Bronchial epithelial cell (primary cell): ENCODE measurements at regions not wholly inside any gene's neighbourhood (a gene's known extent, or its start where the extent isn't known, plus 50 kb on each side); places are given as distances from the start of the nearest gene placed in this dataset.
A peak's percentile ranks its signal among the peaks of the same experiment; 100 is the strongest.

Source experiments
- DNase-seq: peaks from one replicate; pipeline ENCODE4 v3.0.0-alpha.2; 2010; ENCODE audit warnings: low read depth
- FAIRE-seq: peaks from 2 replicates; lab custom pipeline; 2011; peaks lifted over from hg19 to GRCh38; lab: Jason Lieb, UNC
- H3K27me3 ChIP-seq: 2 replicates; pipeline ENCODE4 v1.5.1; 2011; ENCODE audit warnings: low read length; ENCODE audit not compliant: control insufficient read depth, insufficient read depth
- H3K36me3 ChIP-seq: 2 replicates; pipeline ENCODE4 v1.5.1; 2011; ENCODE audit warnings: low read length; ENCODE audit not compliant: control insufficient read depth, insufficient read depth
- H3K4me3 ChIP-seq: 2 replicates; pipeline ENCODE4 v1.5.1; 2011; ENCODE audit warnings: mild to moderate bottlenecking, low read depth, low read length, control low read depth
- TF ChIP-seq, protein P1 (sequence below): IDR thresholded peaks from 2 replicates; pipeline ENCODE4 v1.5.1; 2011; ENCODE audit warnings: mild to moderate bottlenecking, moderate library complexity, low read length, control low read depth, inconsistent platforms; ENCODE audit not compliant: insufficient read depth, severe bottlenecking

DNA sequence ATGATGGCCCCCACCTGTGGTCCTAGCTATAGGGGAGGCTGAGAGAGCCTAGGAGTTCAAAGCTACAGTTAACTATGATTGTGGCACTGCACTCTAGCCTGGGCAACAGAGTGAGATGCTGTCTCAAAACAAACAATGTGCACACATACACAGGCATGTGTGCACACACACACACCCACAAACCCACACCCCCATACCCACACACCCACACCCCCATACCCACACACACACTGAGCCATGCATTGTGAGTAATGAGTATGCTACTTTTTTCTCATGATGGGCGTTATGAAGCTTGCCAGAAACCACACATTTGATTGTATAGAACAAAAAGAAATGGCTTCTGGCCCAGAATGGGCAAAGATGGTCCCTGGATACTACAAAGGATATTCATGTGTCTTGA, 691.1 kb downstream of the SLC4A3 start:
- DNase-seq (no peak), FAIRE-seq (no peak)
- TF ChIP-seq, protein P1, sequence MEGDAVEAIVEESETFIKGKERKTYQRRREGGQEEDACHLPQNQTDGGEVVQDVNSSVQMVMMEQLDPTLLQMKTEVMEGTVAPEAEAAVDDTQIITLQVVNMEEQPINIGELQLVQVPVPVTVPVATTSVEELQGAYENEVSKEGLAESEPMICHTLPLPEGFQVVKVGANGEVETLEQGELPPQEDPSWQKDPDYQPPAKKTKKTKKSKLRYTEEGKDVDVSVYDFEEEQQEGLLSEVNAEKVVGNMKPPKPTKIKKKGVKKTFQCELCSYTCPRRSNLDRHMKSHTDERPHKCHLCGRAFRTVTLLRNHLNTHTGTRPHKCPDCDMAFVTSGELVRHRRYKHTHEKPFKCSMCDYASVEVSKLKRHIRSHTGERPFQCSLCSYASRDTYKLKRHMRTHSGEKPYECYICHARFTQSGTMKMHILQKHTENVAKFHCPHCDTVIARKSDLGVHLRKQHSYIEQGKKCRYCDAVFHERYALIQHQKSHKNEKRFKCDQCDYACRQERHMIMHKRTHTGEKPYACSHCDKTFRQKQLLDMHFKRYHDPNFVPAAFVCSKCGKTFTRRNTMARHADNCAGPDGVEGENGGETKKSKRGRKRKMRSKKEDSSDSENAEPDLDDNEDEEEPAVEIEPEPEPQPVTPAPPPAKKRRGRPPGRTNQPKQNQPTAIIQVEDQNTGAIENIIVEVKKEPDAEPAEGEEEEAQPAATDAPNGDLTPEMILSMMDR, result no peak

DNA sequence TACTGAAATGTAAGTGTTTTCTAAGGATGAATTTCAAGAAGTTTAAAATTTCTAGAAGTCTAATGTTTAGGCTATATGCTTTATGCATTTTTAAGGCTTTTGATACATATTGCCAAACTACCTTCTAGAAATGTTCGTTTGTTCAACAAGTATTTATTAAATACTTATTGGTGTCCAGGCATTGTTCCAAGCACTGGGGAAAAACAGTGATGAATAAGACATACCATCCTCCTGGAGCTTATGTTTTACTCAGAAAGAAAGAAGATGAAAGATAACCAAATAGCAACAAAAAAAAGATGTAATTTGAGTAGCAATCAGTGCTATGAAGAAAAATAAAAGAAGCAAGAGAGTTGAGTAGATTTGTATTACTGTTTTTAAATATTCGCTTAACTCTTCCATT, 692.9 kb downstream of the SLC4A3 start:
- no peaks in the 10 kb centered on the region for H3K36me3 ChIP-seq
- FAIRE-seq (no peak), DNase-seq (no peak)
- no peak overlapping the region for H3K4me3 ChIP-seq
- TF ChIP-seq, protein P1, result no peak
- no peaks in the 10 kb centered on the region for H3K27me3 ChIP-seq

More for the DNA sequence above, 691.1 kb downstream of the SLC4A3 start:
- Histone ChIP-seq H3K36me3 (no peaks in the 10 kb centered on the region), H3K4me3 (no peak overlapping the region), H3K27me3 (no peaks in the 10 kb centered on the region)

DNA sequence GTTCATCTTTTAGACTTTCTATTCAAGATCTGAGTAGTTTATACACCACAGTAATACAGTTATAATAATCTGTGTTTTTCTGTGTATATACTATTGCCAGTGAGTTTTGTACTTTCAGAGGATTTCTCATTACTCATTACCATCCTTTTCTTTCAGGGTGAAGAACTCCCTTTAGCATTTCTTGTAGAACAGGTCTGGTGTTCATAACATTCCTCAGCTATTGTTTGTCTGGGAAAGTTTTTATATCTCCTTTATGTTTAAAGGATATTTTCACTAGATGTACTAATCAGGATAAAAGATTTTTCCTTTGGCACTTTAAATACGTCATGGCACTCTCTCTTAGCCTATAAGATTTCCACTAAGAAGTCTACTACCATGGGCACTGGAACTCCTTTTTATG, 705.5 kb downstream of the SLC4A3 start:
- DNase-seq, result peak; percentile 75
- H3K4me3 ChIP-seq, result no peak overlapping the region
- H3K36me3 ChIP-seq, result no peaks in the 10 kb centered on the region
- FAIRE-seq, result no peak
- TF ChIP-seq, protein P1, result no peak
- H3K27me3 ChIP-seq, result no peaks in the 10 kb centered on the region

DNA sequence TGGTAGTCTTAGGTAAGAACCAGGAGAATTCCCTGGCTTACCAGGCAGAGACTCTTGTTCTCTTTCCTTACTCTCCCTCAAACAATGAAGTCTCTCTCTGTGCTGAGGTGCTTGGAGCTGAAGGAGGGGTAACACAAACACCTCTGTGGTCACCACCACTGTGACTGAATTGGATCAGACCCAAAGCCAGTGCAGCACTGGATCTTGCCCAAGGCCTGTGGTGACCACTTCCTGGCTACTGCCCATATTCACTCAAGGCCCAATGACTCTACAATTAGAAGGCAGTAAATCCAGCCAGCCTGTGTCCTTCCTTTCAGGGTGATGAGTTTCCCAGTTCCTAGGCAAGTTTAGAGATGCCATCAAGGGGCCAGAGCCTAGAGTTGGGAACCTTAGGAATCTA, 706.8 kb downstream of the SLC4A3 start:
- DNase-seq, result peak; percentile 33
- TF ChIP-seq, protein P1, result no peak
- FAIRE-seq, result no peak

DNA sequence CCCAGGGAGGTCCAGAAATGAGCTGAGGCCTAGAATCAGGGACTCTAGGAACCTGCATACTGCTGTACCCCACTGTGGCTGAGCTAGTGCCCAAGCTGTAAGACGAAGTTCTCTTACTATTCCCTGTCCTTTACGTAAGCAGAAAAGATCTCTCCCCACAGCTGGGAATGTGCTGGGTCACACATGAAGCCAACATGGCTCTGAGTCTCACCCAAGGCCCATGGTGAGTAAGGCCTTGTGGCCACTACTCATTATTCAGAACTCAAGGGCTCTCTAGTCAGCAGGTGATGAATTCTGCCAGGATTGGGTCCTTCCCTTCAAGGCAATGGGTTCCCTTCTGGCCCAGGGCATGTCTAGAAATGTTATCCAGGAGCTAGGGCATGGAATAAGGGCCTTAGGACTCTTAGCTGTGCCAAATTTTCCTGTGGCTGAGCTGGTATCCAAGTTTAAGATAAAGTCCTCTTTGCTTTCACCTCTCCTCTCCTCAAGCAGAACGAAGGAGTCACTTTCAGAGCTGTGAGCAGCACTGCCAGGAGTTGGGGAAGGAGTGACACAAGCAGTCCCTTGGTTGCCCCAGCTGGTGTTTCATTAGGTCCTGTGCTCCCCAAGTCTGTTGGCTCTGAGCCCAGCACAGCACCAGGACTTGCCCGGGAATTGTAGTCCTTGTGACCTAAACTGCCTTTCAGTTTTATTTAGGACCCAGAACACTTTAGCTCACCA, 707.6 kb downstream of the SLC4A3 start:
- Histone ChIP-seq H3K36me3 (no peaks in the 10 kb centered on the region), H3K27me3 (no peaks in the 10 kb centered on the region), H3K4me3 (no peak overlapping the region)
- TF ChIP-seq, protein P1, result no peak
- FAIRE-seq (no peak), DNase-seq (no peak)

More for the DNA sequence above, 706.8 kb downstream of the SLC4A3 start:
- no peak overlapping the region for H3K4me3 ChIP-seq
- H3K27me3 ChIP-seq, result no peaks in the 10 kb centered on the region
- H3K36me3 ChIP-seq, result no peaks in the 10 kb centered on the region

DNA sequence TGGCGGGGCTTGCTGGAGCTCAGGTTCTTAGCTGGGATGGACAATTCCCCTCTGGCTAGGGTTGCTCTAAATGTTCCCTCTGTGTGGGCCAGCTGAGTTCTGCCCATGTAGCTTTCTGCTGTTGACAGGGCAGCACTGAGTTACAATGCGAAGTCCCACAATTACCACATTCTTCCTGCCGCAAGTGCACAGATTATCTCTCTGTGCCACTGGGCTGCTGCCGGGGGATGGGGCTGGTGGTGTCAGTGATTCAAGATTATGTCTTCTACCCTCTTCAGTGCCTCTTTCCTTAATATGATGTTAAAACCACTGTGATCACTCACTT, 708.1 kb downstream of the SLC4A3 start:
- Histone ChIP-seq H3K27me3 (no peaks in the 10 kb centered on the region), H3K4me3 (no peak overlapping the region), H3K36me3 (no peaks in the 10 kb centered on the region)
- DNase-seq, result no peak
- no peak for FAIRE-seq
- TF ChIP-seq, protein P1, result no peak
